GM19397 (cell line): ENCODE measurements at regions not wholly inside any gene's neighbourhood (a gene's known extent, or its start where the extent isn't known, plus 50 kb on each side); places are given as distances from the start of the nearest gene placed in this dataset.
"Not testable (repeated sequence)": the region's sequence is repeated elsewhere in the genome, so short reads cannot be mapped to it uniquely, and the experiment has no call there.

Experiments used
- ATAC-seq: cut with Tn5 transposase; IDR thresholded peaks from one replicate; pipeline ENCODE4 v1.9.1; 2021; ENCODE audit warnings: mild to moderate bottlenecking, moderate library complexity; ENCODE audit not compliant: unreplicated experiment

GRCh38 chr16:60304066-60304465 lies 1570.0 kb upstream of the GOT2 start:
- ATAC-seq = no peak

GRCh38 chr16:60302676-60303075 lies 1568.6 kb upstream of the GOT2 start:
- ATAC-seq = no peak

- ATAC-seq = no peak
Measured at GRCh38 chr16:60302261-60302660, 1568.1 kb upstream of the GOT2 start.

- no peak for ATAC-seq
Measured at GRCh38 chr16:60299241-60299776, 1565.2 kb upstream of the GOT2 start.

GRCh38 chr16:60295451-60295850 lies 1561.3 kb upstream of the GOT2 start:
- no peak for ATAC-seq

- ATAC-seq = no peak
Measured at GRCh38 chr16:60285794-60286193, 1551.7 kb upstream of the GOT2 start.

- ATAC-seq = no peak
Measured at GRCh38 chr16:60279061-60279665, 1545.0 kb upstream of the GOT2 start.

GRCh38 chr16:60274431-60275019 lies 1540.4 kb upstream of the GOT2 start:
- no peak for ATAC-seq

- no peak for ATAC-seq
Measured at GRCh38 chr16:60271781-60272180, 1537.7 kb upstream of the GOT2 start.

- no peak for ATAC-seq
Measured at GRCh38 chr16:60271025-60271771, 1537.1 kb upstream of the GOT2 start.

GRCh38 chr16:60261425-60261824 lies 1527.3 kb upstream of the GOT2 start:
- ATAC-seq = no peak

- ATAC-seq = no peak
Measured at GRCh38 chr16:60259956-60260355, 1525.8 kb upstream of the GOT2 start.

- ATAC-seq = no peak
Measured at GRCh38 chr16:60246086-60246485, 1512.0 kb upstream of the GOT2 start.

- ATAC-seq = no peak
Measured at GRCh38 chr16:60241671-60242070, 1507.6 kb upstream of the GOT2 start.

GRCh38 chr16:60230666-60231065 lies 1496.5 kb upstream of the GOT2 start:
- no peak for ATAC-seq

GRCh38 chr16:60225541-60225940 lies 1491.4 kb upstream of the GOT2 start:
- no peak for ATAC-seq

- ATAC-seq = no peak
Measured at GRCh38 chr16:60217787-60218186, 1483.7 kb upstream of the GOT2 start.

- no peak for ATAC-seq
Measured at GRCh38 chr16:60214311-60214710, 1480.2 kb upstream of the GOT2 start.

GRCh38 chr16:60206516-60206915 lies 1472.4 kb upstream of the GOT2 start:
- no peak for ATAC-seq

- ATAC-seq = no peak
Measured at GRCh38 chr16:60204181-60204580, 1470.1 kb upstream of the GOT2 start.

- no peak for ATAC-seq
Measured at GRCh38 chr16:60203525-60204124, 1469.5 kb upstream of the GOT2 start.

GRCh38 chr16:60200729-60201128 lies 1466.6 kb upstream of the GOT2 start:
- ATAC-seq = not testable (repeated sequence)
